ENCODE measurements at regions not wholly inside any gene's neighbourhood (a gene's known extent, or its start where the extent isn't known, plus 50 kb on each side); places are given as distances from the start of the nearest gene placed in this dataset.

GRCh38 chr20:63116412-63117106 lies 99.4 kb downstream of the YTHDF1 start:
- no peak for DNase-seq (ENCODE audit: low spot score)
- Histone ChIP-seq H3K4me3 (ENCODE audit: low read depth, low read length, poor library complexity, severe bottlenecking) (no peak overlapping the region), H3K27ac (ENCODE audit: low read depth, low read length, poor library complexity, severe bottlenecking) (no peak overlapping the region), H2AFZ (ENCODE audit: low read length) (no peak overlapping the region), H4K20me1 (ENCODE audit: insufficient read depth, low read length) (no peaks in the 10 kb centered on the region), H3K9me3 (ENCODE audit: low read length) (peaks cover 2% of the 10 kb centered on the region; the same call in 1 of the 2 replicates), H3K9me2 (ENCODE audit: insufficient read depth, low read length) (no peaks in the 10 kb centered on the region), H3K4me2 (ENCODE audit: low read length) (no peak overlapping the region), H3K4me1 (ENCODE audit: insufficient read depth, low read length, poor library complexity, severe bottlenecking) (no peaks in the 10 kb centered on the region), H3K79me2 (ENCODE audit: insufficient read depth, low read depth, low read length) (no peaks in the 10 kb centered on the region), H3K36me3 (ENCODE audit: insufficient read depth, low read length) (no peaks in the 10 kb centered on the region)
- ChIA-PET POLR2A (no interaction called here), CTCF (ENCODE audit: unreplicated experiment) (no interaction called here)
- intact Hi-C loops (cut with micrococcal nuclease; ENCODE audit: unreplicated experiment) = no loop called here
- no TSS peak for BruUV-seq (replicated peaks)
- TF ChIP-seq EZH2phosphoT487 (IDR thresholded peaks at IDR 0.05; ENCODE audit: borderline replicate concordance, low read depth, low read length) (no peak), CTCF (conservative IDR thresholded peaks at IDR 0.05; ENCODE audit: low read length) (no peak)

- H3K4me3 ChIP-seq (ENCODE audit: low read depth, low read length, poor library complexity, severe bottlenecking) = no peak overlapping the region
- no peak for DNase-seq (ENCODE audit: low spot score)
- H3K27ac ChIP-seq (ENCODE audit: low read depth, low read length, poor library complexity, severe bottlenecking) = no peak overlapping the region
- peaks cover 4% of the 10 kb centered on the region; the same call in 1 of the 2 replicates for H3K9me3 ChIP-seq (ENCODE audit: low read length)
- H3K9me2 ChIP-seq (ENCODE audit: insufficient read depth, low read length) = no peaks in the 10 kb centered on the region
- TF ChIP-seq EZH2phosphoT487 (IDR thresholded peaks at IDR 0.05; ENCODE audit: borderline replicate concordance, low read depth, low read length) (no peak), CTCF (conservative IDR thresholded peaks at IDR 0.05; ENCODE audit: low read length) (no peak)
- POLR2A ChIA-PET = no interaction called here
- no peaks in the 10 kb centered on the region for H3K79me2 ChIP-seq (ENCODE audit: insufficient read depth, low read depth, low read length)
- H3K4me1 ChIP-seq (ENCODE audit: insufficient read depth, low read length, poor library complexity, severe bottlenecking) = no peaks in the 10 kb centered on the region
- H3K4me2 ChIP-seq (ENCODE audit: low read length) = no peak overlapping the region
- no peaks in the 10 kb centered on the region for H4K20me1 ChIP-seq (ENCODE audit: insufficient read depth, low read length)
- intact Hi-C loops (cut with micrococcal nuclease; ENCODE audit: unreplicated experiment) = no loop called here
- H3K36me3 ChIP-seq (ENCODE audit: insufficient read depth, low read length) = no peaks in the 10 kb centered on the region
- H2AFZ ChIP-seq (ENCODE audit: low read length) = no peak overlapping the region
- BruUV-seq (replicated peaks) = no TSS peak
- CTCF ChIA-PET (ENCODE audit: unreplicated experiment) = no interaction called here
Measured at GRCh38 chr20:63115651-63116411, 100.1 kb downstream of the YTHDF1 start.
